NCI-H2107 treated with DMSO at 0.1 percent for 48 hours (cell line): ENCODE measurements at regions not wholly inside any gene's neighbourhood (a gene's known extent, or its start where the extent isn't known, plus 50 kb on each side); places are given as distances from the start of the nearest gene placed in this dataset.
"Not testable (repeated sequence)": the region's sequence is repeated elsewhere in the genome, so short reads cannot be mapped to it uniquely, and the experiment has no call there.

Experiments used
- DNase-seq: peaks from one replicate; lab custom pipeline; 2025; ENCODE audit not compliant: unreplicated experiment; lab: John Stamatoyannopoulos, UW

GRCh38 chr3:153785901-153786300 is 335.3 kb upstream of the ARHGEF26 start:
- DNase-seq: no peak

- no peak for DNase-seq
Measured at GRCh38 chr3:153789380-153789779, 331.8 kb upstream of the ARHGEF26 start.

GRCh38 chr3:153797056-153797455 is 324.1 kb upstream of the ARHGEF26 start:
- DNase-seq: not testable (repeated sequence)

GRCh38 chr3:153809097-153809496 is 312.1 kb upstream of the ARHGEF26 start:
- DNase-seq: no peak

GRCh38 chr3:153818338-153818737 is 302.9 kb upstream of the ARHGEF26 start:
- no peak for DNase-seq

GRCh38 chr3:153820035-153820434 is 301.2 kb upstream of the ARHGEF26 start:
- no peak for DNase-seq

- not testable (repeated sequence) for DNase-seq
Measured at GRCh38 chr3:153828346-153828745, 292.8 kb upstream of the ARHGEF26 start.

GRCh38 chr3:153829606-153830170 is 291.5 kb upstream of the ARHGEF26 start:
- no peak for DNase-seq

- no peak for DNase-seq
Measured at GRCh38 chr3:153830552-153830951, 290.6 kb upstream of the ARHGEF26 start.

- DNase-seq: no peak
Measured at GRCh38 chr3:153835540-153835939, 285.6 kb upstream of the ARHGEF26 start.

- DNase-seq: no peak
Measured at GRCh38 chr3:153840487-153840886, 280.7 kb upstream of the ARHGEF26 start.

- no peak for DNase-seq
Measured at GRCh38 chr3:153843994-153844393, 277.2 kb upstream of the ARHGEF26 start.

- no peak for DNase-seq
Measured at GRCh38 chr3:153845311-153845710, 275.9 kb upstream of the ARHGEF26 start.

GRCh38 chr3:153848702-153849101 is 272.5 kb upstream of the ARHGEF26 start:
- DNase-seq: no peak

GRCh38 chr3:153852355-153852754 is 268.8 kb upstream of the ARHGEF26 start:
- no peak for DNase-seq

- DNase-seq: no peak
Measured at GRCh38 chr3:153853163-153853562, 268.0 kb upstream of the ARHGEF26 start.

- no peak for DNase-seq
Measured at GRCh38 chr3:153855772-153856171, 265.4 kb upstream of the ARHGEF26 start.

- no peak for DNase-seq
Measured at GRCh38 chr3:153856932-153857331, 264.3 kb upstream of the ARHGEF26 start.

GRCh38 chr3:153864793-153865192 is 256.4 kb upstream of the ARHGEF26 start:
- DNase-seq: no peak

GRCh38 chr3:153866901-153867300 is 254.3 kb upstream of the ARHGEF26 start:
- no peak for DNase-seq

GRCh38 chr3:153874348-153874747 is 246.8 kb upstream of the ARHGEF26 start:
- not testable (repeated sequence) for DNase-seq

- no peak for DNase-seq
Measured at GRCh38 chr3:153880493-153880892, 240.7 kb upstream of the ARHGEF26 start.

- DNase-seq: no peak
Measured at GRCh38 chr3:153881201-153881600, 240.0 kb upstream of the ARHGEF26 start.
